SU-DHL-6 (cell line): ENCODE measurements at regions not wholly inside any gene's neighbourhood (a gene's known extent, or its start where the extent isn't known, plus 50 kb on each side); places are given as distances from the start of the nearest gene placed in this dataset.

ENCODE experiments used
- H2AFZ ChIP-seq: fragments of 200-600 bp; sonication (generic); 2 replicates; pipeline ENCODE4 v1.6.1; 2014; ENCODE audit warnings: low read depth, mild to moderate bottlenecking, moderate library complexity, mixed read lengths, antibody characterized with exemption, low read length; ENCODE audit not compliant: severe bottlenecking
- H3F3A ChIP-seq: fragments of 200-600 bp; shearing (Covaris generic); 2 replicates; pipeline ENCODE4 v1.6.0; 2016; ENCODE audit warnings: antibody characterized with exemption, mild to moderate bottlenecking; ENCODE audit not compliant: insufficient read depth
- H3K27ac ChIP-seq: fragments of 200-600 bp; sonication (generic); 2 replicates; pipeline ENCODE4 v1.5.1; 2016; ENCODE audit warnings: low read depth, mild to moderate bottlenecking, low read length, moderate library complexity, mixed read lengths
- H3K27me3 ChIP-seq: fragments of 200-600 bp; sonication (generic), shearing (Covaris generic); 2 replicates; pipeline ENCODE4 v1.6.0; 2014; ENCODE audit warnings: mild to moderate bottlenecking, low read length
- H3K36me3 ChIP-seq: fragments of 200-600 bp; sonication (generic); 2 replicates; pipeline ENCODE4 v1.6.1; 2014; ENCODE audit warnings: mild to moderate bottlenecking, low read length, mixed read lengths
- H3K4me2 ChIP-seq: fragments of 300-600, 200-600 bp; shearing (Covaris generic), sonication (generic); 2 replicates; pipeline ENCODE4 v1.6.0; 2014; ENCODE audit warnings: low read length, low read depth, mild to moderate bottlenecking; ENCODE audit not compliant: poor library complexity, severe bottlenecking
- H3K4me3 ChIP-seq: fragments of 200-600 bp; sonication (generic); 2 replicates; pipeline ENCODE4 v1.5.1; 2014; ENCODE audit warnings: antibody characterized with exemption, low read length, mild to moderate bottlenecking, mixed read lengths; ENCODE audit not compliant: insufficient read depth, poor library complexity, severe bottlenecking
- H3K79me2 ChIP-seq: fragments of 200-600 bp; sonication (generic); 2 replicates; pipeline ENCODE4 v1.6.1; 2014; ENCODE audit warnings: mild to moderate bottlenecking, low read length, moderate library complexity; ENCODE audit not compliant: insufficient read depth
- H3K9ac ChIP-seq: fragments of 200-600 bp; sonication (generic); 2 replicates; pipeline ENCODE4 v1.7.0; 2014; ENCODE audit warnings: mild to moderate bottlenecking, low read length
- H3K9me2 ChIP-seq: fragments of 200-600 bp; sonication (generic); replicated peaks from 2 replicates; pipeline ENCODE4 v1.6.1; 2014; ENCODE audit warnings: low read length; ENCODE audit not compliant: insufficient read depth
- H3K9me3 ChIP-seq: fragments of 200-600 bp; sonication (generic); 2 replicates; pipeline ENCODE4 v1.6.1; 2014; ENCODE audit warnings: low read length, mixed read lengths; ENCODE audit not compliant: insufficient read depth
- H4K20me1 ChIP-seq: fragments of 200-600 bp; sonication (generic); 2 replicates; pipeline ENCODE4 v1.6.1; 2014; ENCODE audit warnings: low read depth, mild to moderate bottlenecking, antibody characterized with exemption, low read length, moderate library complexity, mixed read lengths
- EZH2phosphoT487 ChIP-seq: fragments of 200-600 bp; sonication (generic), shearing (Covaris generic); conservative IDR thresholded peaks from 2 replicates; pipeline ENCODE4 v1.6.1; 2018; ENCODE audit warnings: mild to moderate bottlenecking, antibody characterized with exemption, low read length, moderate library complexity, mixed read lengths
- TF ChIP-seq, protein P1 (sequence below): fragments of 200-600 bp; sonication (generic); IDR thresholded peaks from one replicate; pipeline ENCODE4 v1.5.1; 2017; ENCODE audit warnings: antibody characterized with exemption, mild to moderate bottlenecking, low read length, moderate library complexity; ENCODE audit not compliant: insufficient read depth, poor library complexity, severe bottlenecking

DNA sequence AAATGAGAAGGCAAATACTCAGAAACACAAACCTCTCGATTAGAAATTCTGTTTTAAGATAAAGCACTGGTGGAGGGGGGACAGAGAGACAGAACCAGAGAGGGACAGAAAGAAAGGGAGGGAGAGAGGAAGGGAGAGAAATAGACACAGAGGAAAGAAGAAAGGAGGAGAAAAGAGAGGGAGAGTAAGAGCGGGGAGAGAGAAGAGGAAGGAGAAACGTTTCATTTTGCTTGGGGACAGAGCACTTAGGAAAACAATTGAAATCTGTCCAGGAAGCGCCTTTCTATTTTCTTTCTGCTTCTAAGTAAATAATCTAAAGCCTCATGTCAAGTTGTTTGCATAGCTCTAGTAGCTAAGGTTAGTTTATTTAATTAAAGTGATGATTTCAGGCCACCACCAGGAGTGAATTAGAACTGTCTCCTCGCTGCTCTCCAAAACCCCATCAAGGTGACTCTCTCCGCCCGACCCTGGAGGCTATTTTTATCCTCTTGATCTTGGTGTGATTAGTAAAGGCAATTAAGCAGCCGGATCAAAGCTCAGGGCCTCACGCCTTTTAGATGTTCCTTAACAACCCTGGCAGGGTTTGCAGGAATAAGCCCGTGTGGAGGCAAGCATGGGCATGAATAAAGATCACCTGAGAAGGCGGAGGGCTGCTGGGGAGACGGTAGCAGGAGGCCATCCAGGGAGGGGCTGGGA lies 73.4 kb upstream of the INSIG1 start:
- TF ChIP-seq EZH2phosphoT487 = no peak
- TF ChIP-seq, protein P1, sequence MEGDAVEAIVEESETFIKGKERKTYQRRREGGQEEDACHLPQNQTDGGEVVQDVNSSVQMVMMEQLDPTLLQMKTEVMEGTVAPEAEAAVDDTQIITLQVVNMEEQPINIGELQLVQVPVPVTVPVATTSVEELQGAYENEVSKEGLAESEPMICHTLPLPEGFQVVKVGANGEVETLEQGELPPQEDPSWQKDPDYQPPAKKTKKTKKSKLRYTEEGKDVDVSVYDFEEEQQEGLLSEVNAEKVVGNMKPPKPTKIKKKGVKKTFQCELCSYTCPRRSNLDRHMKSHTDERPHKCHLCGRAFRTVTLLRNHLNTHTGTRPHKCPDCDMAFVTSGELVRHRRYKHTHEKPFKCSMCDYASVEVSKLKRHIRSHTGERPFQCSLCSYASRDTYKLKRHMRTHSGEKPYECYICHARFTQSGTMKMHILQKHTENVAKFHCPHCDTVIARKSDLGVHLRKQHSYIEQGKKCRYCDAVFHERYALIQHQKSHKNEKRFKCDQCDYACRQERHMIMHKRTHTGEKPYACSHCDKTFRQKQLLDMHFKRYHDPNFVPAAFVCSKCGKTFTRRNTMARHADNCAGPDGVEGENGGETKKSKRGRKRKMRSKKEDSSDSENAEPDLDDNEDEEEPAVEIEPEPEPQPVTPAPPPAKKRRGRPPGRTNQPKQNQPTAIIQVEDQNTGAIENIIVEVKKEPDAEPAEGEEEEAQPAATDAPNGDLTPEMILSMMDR = no peak
- no peaks in the 10 kb centered on the region for H3K36me3 ChIP-seq
- no peak overlapping the region for H2AFZ ChIP-seq
- no peaks in the 10 kb centered on the region for H4K20me1 ChIP-seq
- no peaks in the 10 kb centered on the region for H3K9me3 ChIP-seq
- H3K9ac ChIP-seq = no peak overlapping the region
- no peak overlapping the region for H3K27ac ChIP-seq
- no peaks in the 10 kb centered on the region for H3K27me3 ChIP-seq
- no peaks in the 10 kb centered on the region for H3K9me2 ChIP-seq
- no peaks in the 10 kb centered on the region for H3K79me2 ChIP-seq
- H3F3A ChIP-seq = no peaks in the 10 kb centered on the region
- no peak overlapping the region for H3K4me2 ChIP-seq
- no peak overlapping the region for H3K4me3 ChIP-seq

DNA sequence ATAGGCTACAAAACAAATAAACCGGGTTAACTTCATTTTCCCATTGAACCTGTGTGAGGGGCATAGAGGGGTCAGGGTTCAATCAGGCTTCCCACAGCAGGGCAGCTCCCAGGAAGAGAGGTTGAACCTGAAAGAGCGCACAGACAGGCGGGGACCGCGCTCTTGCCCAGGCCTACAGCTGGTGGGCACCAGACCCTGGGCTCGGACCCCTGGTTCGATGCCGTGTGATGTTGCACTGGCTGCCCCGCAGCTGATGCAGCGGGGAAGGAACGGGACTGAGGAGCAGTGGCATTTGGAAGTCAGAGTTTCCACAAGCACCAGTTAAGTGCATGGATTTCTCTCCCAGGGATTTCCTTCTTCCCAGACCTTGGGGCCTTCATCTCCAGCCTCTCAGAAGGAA lies 72.6 kb upstream of the INSIG1 start:
- Histone ChIP-seq H3K9me2 (no peaks in the 10 kb centered on the region), H3F3A (no peaks in the 10 kb centered on the region), H3K4me2 (no peak overlapping the region), H3K9me3 (no peaks in the 10 kb centered on the region), H4K20me1 (no peaks in the 10 kb centered on the region), H3K79me2 (no peaks in the 10 kb centered on the region), H3K27ac (no peak overlapping the region), H3K36me3 (no peaks in the 10 kb centered on the region), H3K9ac (no peak overlapping the region), H2AFZ (no peak overlapping the region), H3K27me3 (no peaks in the 10 kb centered on the region), H3K4me3 (no peak overlapping the region)
- TF ChIP-seq, protein P1 = no peak
- no peak for TF ChIP-seq EZH2phosphoT487

DNA sequence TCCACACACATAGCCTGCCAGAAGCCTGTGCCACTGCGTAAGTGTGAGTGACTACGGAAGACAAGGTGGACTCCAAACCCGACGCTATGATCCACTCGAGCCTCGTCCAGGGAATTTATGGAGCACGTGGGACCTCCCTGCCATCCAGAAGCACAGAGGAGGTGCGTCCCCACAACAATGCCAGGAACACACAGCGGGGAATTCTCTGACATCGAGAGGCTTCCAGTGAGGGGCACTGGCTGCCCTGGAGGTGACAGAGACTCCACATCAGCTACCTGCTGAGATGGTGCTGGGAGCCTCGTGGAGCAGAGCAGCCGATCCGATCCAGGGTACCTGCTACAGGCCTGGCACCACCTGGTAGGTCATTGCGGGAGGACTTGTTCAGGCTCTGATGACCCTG lies 72.2 kb upstream of the INSIG1 start:
- no peak overlapping the region for H3K27ac ChIP-seq
- H3K27me3 ChIP-seq = no peaks in the 10 kb centered on the region
- H3K9me3 ChIP-seq = no peaks in the 10 kb centered on the region
- no peak for TF ChIP-seq EZH2phosphoT487
- TF ChIP-seq, protein P1 = no peak
- H4K20me1 ChIP-seq = no peaks in the 10 kb centered on the region
- no peaks in the 10 kb centered on the region for H3K36me3 ChIP-seq
- H3K4me3 ChIP-seq = no peak overlapping the region
- no peak overlapping the region for H3K9ac ChIP-seq
- H2AFZ ChIP-seq = no peak overlapping the region
- no peak overlapping the region for H3K4me2 ChIP-seq
- H3K79me2 ChIP-seq = no peaks in the 10 kb centered on the region
- H3K9me2 ChIP-seq = no peaks in the 10 kb centered on the region
- no peaks in the 10 kb centered on the region for H3F3A ChIP-seq
